ENCODE measurements at regions not wholly inside any gene's neighbourhood (a gene's known extent, or its start where the extent isn't known, plus 50 kb on each side); places are given as distances from the start of the nearest gene placed in this dataset.

DNA sequence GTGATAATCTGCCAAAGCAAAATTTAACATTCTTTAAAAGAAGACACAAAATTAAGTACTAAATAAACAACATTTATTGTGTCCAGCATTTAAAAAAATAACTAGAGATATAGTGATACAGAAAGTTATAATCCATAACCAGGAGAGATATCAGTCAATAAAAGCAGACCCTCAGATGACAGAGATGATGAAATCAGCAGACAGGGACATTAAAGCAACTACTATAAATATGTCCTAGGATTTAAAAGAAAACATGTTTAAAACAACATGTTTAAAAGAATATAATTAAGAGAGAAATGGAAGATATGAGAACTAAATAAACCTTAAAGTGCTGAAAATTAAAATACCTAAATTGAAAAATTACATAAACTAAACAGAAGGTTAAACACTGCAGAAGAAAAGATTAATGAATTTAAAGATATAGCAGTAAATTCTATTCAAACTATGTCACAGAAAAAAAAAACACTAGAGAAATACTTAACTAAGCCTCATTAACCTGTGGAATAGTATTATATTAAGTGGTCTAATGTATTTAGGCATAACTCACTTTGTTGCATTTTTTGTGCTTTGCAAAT is 261.2 kb upstream of the NR5A2 start:
- ATAC-seq = no peak

DNA sequence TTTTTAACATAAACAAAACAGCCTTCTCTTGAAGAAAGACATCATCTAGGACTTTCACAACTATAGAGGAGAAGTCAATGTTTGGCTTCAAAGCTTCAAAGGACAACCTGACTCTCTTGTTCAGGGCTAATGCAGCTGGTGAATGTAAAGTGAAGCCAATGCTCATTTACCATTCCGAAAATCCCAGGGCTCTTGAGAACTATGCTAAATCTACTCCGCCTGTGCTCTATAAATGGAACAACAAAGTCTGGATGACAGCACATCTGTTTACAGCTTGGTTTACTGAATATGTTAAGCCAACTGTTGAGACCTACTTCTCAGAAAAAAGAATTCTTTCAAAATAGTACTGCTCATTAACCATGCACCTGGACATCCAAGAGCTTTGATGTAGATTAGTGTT is 259.8 kb upstream of the NR5A2 start:
- Histone ChIP-seq H3K36me3 (no peaks in the 10 kb centered on the region), H3K4me3 (no peak overlapping the region), H3K4me1 (no peaks in the 10 kb centered on the region), H3K27me3 (no peaks in the 10 kb centered on the region), H3K9me3 (no peaks in the 10 kb centered on the region), H3K27ac (no peak overlapping the region)
- no peak for ATAC-seq
- intact Hi-C loops (cut with DNase I; ENCODE audit: low total_unique reads) = no loop called here
- DNase-seq = no peak
- TF ChIP-seq, protein P1, sequence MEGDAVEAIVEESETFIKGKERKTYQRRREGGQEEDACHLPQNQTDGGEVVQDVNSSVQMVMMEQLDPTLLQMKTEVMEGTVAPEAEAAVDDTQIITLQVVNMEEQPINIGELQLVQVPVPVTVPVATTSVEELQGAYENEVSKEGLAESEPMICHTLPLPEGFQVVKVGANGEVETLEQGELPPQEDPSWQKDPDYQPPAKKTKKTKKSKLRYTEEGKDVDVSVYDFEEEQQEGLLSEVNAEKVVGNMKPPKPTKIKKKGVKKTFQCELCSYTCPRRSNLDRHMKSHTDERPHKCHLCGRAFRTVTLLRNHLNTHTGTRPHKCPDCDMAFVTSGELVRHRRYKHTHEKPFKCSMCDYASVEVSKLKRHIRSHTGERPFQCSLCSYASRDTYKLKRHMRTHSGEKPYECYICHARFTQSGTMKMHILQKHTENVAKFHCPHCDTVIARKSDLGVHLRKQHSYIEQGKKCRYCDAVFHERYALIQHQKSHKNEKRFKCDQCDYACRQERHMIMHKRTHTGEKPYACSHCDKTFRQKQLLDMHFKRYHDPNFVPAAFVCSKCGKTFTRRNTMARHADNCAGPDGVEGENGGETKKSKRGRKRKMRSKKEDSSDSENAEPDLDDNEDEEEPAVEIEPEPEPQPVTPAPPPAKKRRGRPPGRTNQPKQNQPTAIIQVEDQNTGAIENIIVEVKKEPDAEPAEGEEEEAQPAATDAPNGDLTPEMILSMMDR (IDR thresholded peaks at IDR 0.05 in 4 of 5, conservative IDR thresholded peaks at IDR 0.05 in 1 of 5) = no peak
- no peak for TF ChIP-seq POLR2A (IDR thresholded peaks at IDR 0.05)
- in situ Hi-C loops (cut with MboI; ENCODE audit: low sequenced_read_pairs in 4 of 4) = no loop called here

More for the DNA sequence above, 261.2 kb upstream of the NR5A2 start:
- no peaks in the 10 kb centered on the region for H3K27me3 ChIP-seq
- no peaks in the 10 kb centered on the region for H3K9me3 ChIP-seq
- no peak overlapping the region for H3K4me3 ChIP-seq
- TF ChIP-seq POLR2A (IDR thresholded peaks at IDR 0.05) = no peak
- TF ChIP-seq, protein P1 (IDR thresholded peaks at IDR 0.05 in 4 of 5, conservative IDR thresholded peaks at IDR 0.05 in 1 of 5) = no peak
- intact Hi-C loops (cut with DNase I; ENCODE audit: low total_unique reads) = no loop called here
- H3K4me1 ChIP-seq = no peaks in the 10 kb centered on the region
- H3K36me3 ChIP-seq = no peaks in the 10 kb centered on the region
- no peak for DNase-seq
- no peak overlapping the region for H3K27ac ChIP-seq
- in situ Hi-C loops (cut with MboI; ENCODE audit: low sequenced_read_pairs in 4 of 4) = no loop called here

DNA sequence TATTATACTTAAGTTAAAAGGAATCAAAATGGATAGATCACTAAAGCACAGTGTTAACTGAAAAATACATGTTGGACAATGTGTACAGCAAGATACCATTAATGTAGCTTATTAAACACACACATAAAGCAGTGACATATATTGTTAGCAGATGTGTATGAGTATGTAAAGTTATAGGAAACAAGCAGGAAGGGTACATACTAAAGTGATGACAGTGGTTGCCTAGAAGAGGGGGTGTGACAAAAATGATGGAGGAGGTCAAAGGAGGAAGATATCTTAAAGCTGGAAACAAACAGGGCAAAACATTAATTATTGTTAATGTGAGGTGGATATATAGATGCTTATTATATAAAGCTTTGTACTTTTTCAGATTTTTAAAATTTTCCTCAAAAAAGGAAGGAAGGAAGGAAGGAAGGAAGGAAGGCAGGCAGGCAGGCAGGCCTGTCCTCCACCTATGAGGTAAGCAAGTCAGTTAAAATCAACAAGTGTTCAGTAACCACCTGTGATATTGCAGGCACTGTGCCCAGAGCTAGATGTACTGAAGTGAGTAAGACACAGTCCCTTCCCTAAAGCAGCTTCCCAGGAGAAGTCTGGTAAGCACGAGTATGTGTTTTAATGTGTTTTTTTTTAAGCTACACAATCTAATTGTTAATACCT is 252.9 kb upstream of the NR5A2 start:
- Histone ChIP-seq H3K4me3 (no peak overlapping the region), H3K4me1 (no peaks in the 10 kb centered on the region), H3K27ac (no peak overlapping the region), H3K27me3 (no peaks in the 10 kb centered on the region), H3K36me3 (no peaks in the 10 kb centered on the region), H3K9me3 (no peaks in the 10 kb centered on the region)
- no peak for TF ChIP-seq POLR2A (IDR thresholded peaks at IDR 0.05)
- TF ChIP-seq, protein P1 (IDR thresholded peaks at IDR 0.05 in 4 of 5, conservative IDR thresholded peaks at IDR 0.05 in 1 of 5) = no peak
- DNase-seq = no peak
- ATAC-seq = no peak
- intact Hi-C loops (cut with DNase I; ENCODE audit: low total_unique reads) = no loop called here
- in situ Hi-C loops (cut with MboI; ENCODE audit: low sequenced_read_pairs in 4 of 4) = no loop called here

DNA sequence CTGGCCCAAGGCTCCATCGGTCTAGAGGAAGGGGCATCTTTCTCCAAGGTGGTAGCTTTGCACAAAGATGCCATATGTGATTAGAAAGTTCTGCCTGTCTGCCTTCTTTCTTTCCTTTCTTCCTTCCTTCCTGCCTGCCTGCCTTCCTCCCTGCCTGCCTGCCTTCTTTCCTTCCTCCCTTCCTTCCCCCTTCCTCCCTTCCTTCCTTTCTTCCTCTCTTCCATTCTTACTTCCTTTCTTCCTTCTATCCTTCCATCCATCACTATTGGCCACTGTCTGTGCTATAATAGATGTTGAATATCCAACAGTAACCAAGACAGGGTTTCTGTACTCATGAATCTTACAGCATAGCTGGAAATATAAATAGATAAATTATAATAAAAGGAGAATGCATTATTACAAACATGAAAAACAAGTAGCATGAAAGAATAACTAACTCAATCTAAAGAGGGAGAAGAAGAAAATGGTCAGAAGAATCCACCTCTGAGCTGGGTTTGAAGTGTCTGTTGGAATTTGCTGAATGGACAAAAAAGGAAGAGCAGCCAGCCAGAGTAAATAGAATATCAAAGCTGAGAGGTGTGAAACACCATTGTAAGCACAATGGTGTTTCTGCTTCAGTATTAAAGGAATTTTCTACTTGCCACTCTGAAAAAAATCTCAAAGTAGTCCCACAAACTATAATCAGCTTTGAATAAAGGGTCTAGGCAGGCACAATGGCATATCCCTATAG is 250.6 kb upstream of the NR5A2 start:
- no peak for ATAC-seq
- in situ Hi-C loops (cut with MboI; ENCODE audit: low sequenced_read_pairs in 4 of 4) = no loop called here
- TF ChIP-seq, protein P1 (IDR thresholded peaks at IDR 0.05 in 4 of 5, conservative IDR thresholded peaks at IDR 0.05 in 1 of 5) = no peak
- no peak for TF ChIP-seq POLR2A (IDR thresholded peaks at IDR 0.05)
- Histone ChIP-seq H3K4me1 (no peaks in the 10 kb centered on the region), H3K27me3 (no peaks in the 10 kb centered on the region), H3K36me3 (no peaks in the 10 kb centered on the region), H3K9me3 (no peaks in the 10 kb centered on the region), H3K4me3 (no peak overlapping the region), H3K27ac (no peak overlapping the region)
- DNase-seq = no peak
- intact Hi-C loops (cut with DNase I; ENCODE audit: low total_unique reads) = no loop called here

Measured in gastrocnemius medialis (tissue), 4 donors.